Neutrophil (primary cell): ENCODE measurements at regions not wholly inside any gene's neighbourhood (a gene's known extent, or its start where the extent isn't known, plus 50 kb on each side); places are given as distances from the start of the nearest gene placed in this dataset.

Experiments used
- H3K27ac ChIP-seq: fragments of 200-600 bp; sonication (generic); 2 replicates; pipeline ENCODE4 v1.5.1; 2016; ENCODE audit warnings: mild to moderate bottlenecking, moderate library complexity
- H3K27me3 ChIP-seq: fragments of 200-600 bp; sonication (generic); 2 replicates; pipeline ENCODE4 v1.6.0; 2016; ENCODE audit warnings: mild to moderate bottlenecking
- H3K36me3 ChIP-seq: fragments of 200-600 bp; sonication (generic); 2 replicates; pipeline ENCODE4 v1.5.1; 2017
- H3K4me1 ChIP-seq, 2 experiments: fragments of 200-600 bp in 1 of 2; sonication (generic) in 1 of 2; 1 replicate in 1 of 2; 2 replicates in 1 of 2; pipeline versions ENCODE4 v1.5.1 to v1.6.1; 2013 to 2016; ENCODE audit warnings: low read depth in 1 of 2, low read length in 1 of 2, mild to moderate bottlenecking in 1 of 2, moderate library complexity in 1 of 2; ENCODE audit not compliant: control insufficient read depth in 1 of 2, insufficient read depth in 1 of 2
- H3K4me3 ChIP-seq, 2 experiments: fragments of 200-600 bp in 1 of 2; sonication (generic) in 1 of 2; 1 replicate in 1 of 2; 2 replicates in 1 of 2; pipeline ENCODE4 v1.5.1; 2013 to 2016; ENCODE audit warnings: low read depth in 1 of 2, low read length in 1 of 2, mild to moderate bottlenecking in 1 of 2, moderate library complexity in 1 of 2
- H3K9me3 ChIP-seq: fragments of 200-600 bp; sonication (generic); 2 replicates; pipeline ENCODE4 v1.5.1; 2016
- CTCF ChIP-seq: fragments of 200-600 bp; sonication (generic); IDR thresholded peaks from 2 replicates; pipeline ENCODE4 v1.5.1; 2016; ENCODE audit warnings: antibody characterized with exemption

GRCh38 chr15:39434163-39434562, 146.7 kb upstream of the THBS1 start:
- Histone ChIP-seq H3K9me3 (no peaks in the 10 kb centered on the region), H3K27me3 (peaks cover 5% of the 10 kb centered on the region), H3K36me3 (no peaks in the 10 kb centered on the region), H3K4me3 (no peak overlapping the region), H3K27ac (no peak overlapping the region), H3K4me1 (peaks cover 36 to 40% of the 10 kb centered on the region in 2 experiments)
- no peak for TF ChIP-seq CTCF

DNA sequence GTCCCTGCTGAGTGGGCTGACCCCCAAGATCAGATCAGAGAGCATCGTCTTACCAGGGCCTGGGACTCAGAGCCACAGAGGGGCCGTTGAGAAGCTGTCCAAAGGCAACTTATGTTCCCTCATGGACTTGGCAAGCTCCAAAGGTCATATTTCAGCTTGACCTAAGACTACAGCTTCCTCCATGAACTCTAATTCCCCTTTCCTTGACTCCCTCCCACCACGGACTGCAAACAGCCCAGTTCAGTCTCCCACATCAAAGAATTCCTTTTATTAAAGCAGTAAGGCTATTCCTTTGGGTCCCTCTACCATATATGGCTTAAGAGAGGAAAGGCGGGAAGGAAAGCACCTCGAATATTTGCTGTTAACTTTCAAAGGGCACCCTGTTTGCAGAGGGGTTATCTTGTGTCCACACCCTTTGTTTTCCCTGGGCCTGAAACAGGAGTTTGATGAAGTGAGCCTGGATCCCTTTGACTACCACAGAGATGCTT, 146.1 kb upstream of the THBS1 start:
- no peak for TF ChIP-seq CTCF

DNA sequence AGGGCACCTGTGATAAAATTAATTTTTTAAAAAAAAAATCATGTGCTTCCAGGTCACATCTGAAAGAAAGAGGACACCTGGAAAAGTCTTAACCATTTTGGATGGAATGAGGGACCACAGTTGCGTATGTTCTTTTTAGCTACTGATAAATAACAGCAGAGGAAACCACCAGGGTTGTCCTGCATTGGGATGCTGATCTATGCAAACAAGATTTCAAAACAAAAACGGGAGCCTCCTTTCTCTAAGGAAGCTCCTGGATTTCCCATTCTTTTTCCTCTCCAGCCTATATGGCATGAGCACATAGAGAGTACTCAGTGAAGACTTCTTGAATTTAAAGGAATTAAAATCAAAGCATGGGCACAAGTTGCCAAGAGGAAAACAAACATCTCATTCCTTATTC, 145.6 kb upstream of the THBS1 start:
- no peak overlapping the region for H3K27ac ChIP-seq
- no peak for TF ChIP-seq CTCF
- no peaks in the 10 kb centered on the region for H3K36me3 ChIP-seq
- H3K27me3 ChIP-seq: peaks cover 13% of the 10 kb centered on the region
- peaks cover 27 to 30% of the 10 kb centered on the region in 2 experiments for H3K4me1 ChIP-seq
- H3K9me3 ChIP-seq: no peaks in the 10 kb centered on the region
- H3K4me3 ChIP-seq: no peak overlapping the region

More for the DNA sequence above, 146.1 kb upstream of the THBS1 start:
- Histone ChIP-seq H3K4me1 (peaks cover 31 to 34% of the 10 kb centered on the region in 2 experiments), H3K36me3 (no peaks in the 10 kb centered on the region), H3K9me3 (no peaks in the 10 kb centered on the region), H3K4me3 (no peak overlapping the region), H3K27ac (no peak overlapping the region), H3K27me3 (peaks cover 12% of the 10 kb centered on the region)

DNA sequence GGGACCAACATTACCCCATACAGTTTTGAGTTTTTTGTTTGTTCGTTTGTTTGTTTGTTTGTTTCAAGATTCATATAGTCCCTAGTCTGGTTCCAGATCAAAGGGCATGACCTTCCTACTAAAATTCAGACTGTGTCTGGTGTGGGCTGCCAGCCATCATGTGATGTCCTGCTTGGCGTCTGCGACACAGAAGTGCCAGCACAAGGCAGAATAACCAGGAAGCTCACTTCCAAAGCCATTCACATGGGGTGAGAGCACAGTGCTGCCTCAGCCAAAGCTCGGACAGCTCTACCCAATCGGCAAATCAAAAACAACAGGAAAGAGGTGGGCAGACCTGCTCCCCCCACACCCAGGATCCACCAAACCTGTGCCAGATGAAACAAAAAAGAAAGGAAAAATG, 142.6 kb upstream of the THBS1 start:
- Histone ChIP-seq H3K27me3 (peaks cover 13% of the 10 kb centered on the region), H3K4me1 (peaks cover 4 to 5% of the 10 kb centered on the region in 2 experiments), H3K27ac (no peak overlapping the region)

GRCh38 chr15:39438799-39439592, 141.9 kb upstream of the THBS1 start:
- peaks cover 13% of the 10 kb centered on the region for H3K27me3 ChIP-seq
- no peak overlapping the region for H3K27ac ChIP-seq
- no peaks in the 10 kb centered on the region for H3K9me3 ChIP-seq
- H3K36me3 ChIP-seq: no peaks in the 10 kb centered on the region
- no peaks in the 10 kb centered on the region for H3K4me1 ChIP-seq
- TF ChIP-seq CTCF: no peak
- no peak overlapping the region for H3K4me3 ChIP-seq

More for the DNA sequence above, 142.6 kb upstream of the THBS1 start:
- Histone ChIP-seq H3K36me3 (no peaks in the 10 kb centered on the region), H3K9me3 (no peaks in the 10 kb centered on the region), H3K4me3 (no peak overlapping the region)
- TF ChIP-seq CTCF: no peak
